Ishikawa (cell line): ENCODE measurements at regions not wholly inside any gene's neighbourhood (a gene's known extent, or its start where the extent isn't known, plus 50 kb on each side); places are given as distances from the start of the nearest gene placed in this dataset.

Experiments used
- CEBPB ChIP-seq: IDR thresholded peaks from 2 replicates; pipeline ENCODE4 v1.6.1; 2012
- CREB1 ChIP-seq: IDR thresholded peaks from 2 replicates; pipeline ENCODE4 v1.6.1; 2012; ENCODE audit warnings: low read depth
- EGR1 ChIP-seq: IDR thresholded peaks from 2 replicates; pipeline ENCODE4 v1.6.1; 2012
- EP300 ChIP-seq: IDR thresholded peaks from 2 replicates; pipeline ENCODE4 v1.6.1; 2012; ENCODE audit warnings: borderline replicate concordance
- FOXM1 ChIP-seq: IDR thresholded peaks from 2 replicates; pipeline ENCODE4 v1.6.1; 2012; ENCODE audit warnings: low read depth, borderline replicate concordance
- NFIC ChIP-seq: IDR thresholded peaks from 2 replicates; pipeline ENCODE4 v1.6.1; 2012
- RAD21 ChIP-seq: IDR thresholded peaks from 2 replicates; pipeline ENCODE4 v1.6.1; 2012; ENCODE audit warnings: low read depth
- REST ChIP-seq: IDR thresholded peaks from 2 replicates; pipeline ENCODE4 v1.6.1; 2012; ENCODE audit warnings: low read depth, mild to moderate bottlenecking
- TAF1 ChIP-seq: IDR thresholded peaks from 2 replicates; pipeline ENCODE4 v1.6.1; 2012; ENCODE audit warnings: low read depth, mild to moderate bottlenecking
- TCF12 ChIP-seq: IDR thresholded peaks from 2 replicates; pipeline ENCODE4 v1.6.1; 2012; ENCODE audit warnings: low read depth
- TEAD4 ChIP-seq: IDR thresholded peaks from 2 replicates; pipeline ENCODE4 v1.6.1; 2012
- USF1 ChIP-seq: IDR thresholded peaks from 2 replicates; pipeline ENCODE4 v1.6.1; 2012
- YY1 ChIP-seq: IDR thresholded peaks from 2 replicates; pipeline ENCODE4 v1.6.1; 2012; ENCODE audit warnings: low read depth
- ZBTB7A ChIP-seq: IDR thresholded peaks from 2 replicates; pipeline ENCODE4 v1.6.1; 2012; ENCODE audit warnings: low read depth
- TF ChIP-seq, protein P1 (sequence below): IDR thresholded peaks from 2 replicates; pipeline ENCODE4 v1.6.1; 2012

GRCh38 chr4:126242679-126243390 is 928.1 kb downstream of the FAT4 start:
- TF ChIP-seq, protein P1, sequence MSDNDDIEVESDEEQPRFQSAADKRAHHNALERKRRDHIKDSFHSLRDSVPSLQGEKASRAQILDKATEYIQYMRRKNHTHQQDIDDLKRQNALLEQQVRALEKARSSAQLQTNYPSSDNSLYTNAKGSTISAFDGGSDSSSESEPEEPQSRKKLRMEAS: no peak
- TF ChIP-seq NFIC: no peak
- TF ChIP-seq EP300: no peak
- TF ChIP-seq USF1: no peak
- TF ChIP-seq TAF1: no peak
- TF ChIP-seq CREB1: no peak
- TF ChIP-seq ZBTB7A: no peak
- no peak for TF ChIP-seq CEBPB
- TF ChIP-seq YY1: no peak

DNA sequence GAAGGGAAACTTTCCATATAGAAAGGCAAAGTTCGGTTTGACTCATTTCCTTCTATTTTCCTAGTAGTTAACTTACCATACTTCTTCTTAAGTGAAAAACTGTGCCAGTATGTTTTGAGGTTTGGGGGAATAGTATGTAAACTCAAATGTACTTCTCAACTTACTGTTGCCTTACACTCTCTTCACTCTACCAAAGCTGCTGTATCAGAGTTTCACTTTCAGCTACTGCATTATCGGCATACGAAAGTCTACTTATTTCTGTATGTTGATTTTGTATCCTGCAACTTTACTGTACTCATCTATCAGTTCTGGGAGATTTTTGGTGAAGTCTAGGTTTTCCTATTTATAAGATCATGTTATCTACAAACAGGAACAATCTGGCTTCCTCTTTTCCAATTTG is 932.7 kb downstream of the FAT4 start:
- TF ChIP-seq CEBPB: no peak
- TF ChIP-seq EP300: no peak
- no peak for TF ChIP-seq TAF1
- no peak for TF ChIP-seq TCF12
- TF ChIP-seq RAD21: no peak
- TF ChIP-seq CREB1: no peak
- no peak for TF ChIP-seq YY1
- no peak for TF ChIP-seq EGR1
- TF ChIP-seq TEAD4: no peak
- no peak for TF ChIP-seq FOXM1
- TF ChIP-seq ZBTB7A: no peak
- no peak for TF ChIP-seq NFIC
- TF ChIP-seq REST: no peak
- TF ChIP-seq, protein P1: no peak
- no peak for TF ChIP-seq USF1

DNA sequence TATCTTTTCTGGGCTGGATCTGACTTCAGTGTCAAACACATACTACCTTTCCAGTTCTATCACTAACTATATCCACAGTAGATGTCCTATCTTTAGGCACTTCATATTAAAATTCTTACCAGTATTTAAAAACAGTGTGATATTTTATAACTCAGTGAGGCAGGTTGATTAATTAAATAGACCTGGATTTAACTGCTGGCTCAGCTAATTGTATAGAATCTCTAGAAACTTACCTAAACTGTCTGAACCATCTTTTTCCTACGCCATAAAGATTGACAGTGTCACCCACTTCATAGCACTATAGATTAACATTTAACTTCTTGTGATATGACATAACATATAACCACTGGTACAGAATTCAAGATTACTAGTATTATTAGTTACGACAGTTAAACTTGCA is 935.3 kb downstream of the FAT4 start:
- no peak for TF ChIP-seq TCF12
- no peak for TF ChIP-seq TEAD4
- TF ChIP-seq TAF1: no peak
- TF ChIP-seq, protein P1: no peak
- no peak for TF ChIP-seq EGR1
- TF ChIP-seq CEBPB: no peak
- no peak for TF ChIP-seq RAD21
- TF ChIP-seq NFIC: no peak
- no peak for TF ChIP-seq YY1
- no peak for TF ChIP-seq USF1
- no peak for TF ChIP-seq CREB1
- no peak for TF ChIP-seq EP300
- TF ChIP-seq FOXM1: no peak
- TF ChIP-seq REST: no peak
- no peak for TF ChIP-seq ZBTB7A

GRCh38 chr4:126251169-126251568 is 936.4 kb downstream of the FAT4 start:
- no peak for TF ChIP-seq ZBTB7A
- TF ChIP-seq, protein P1: no peak
- TF ChIP-seq CREB1: no peak
- no peak for TF ChIP-seq USF1
- no peak for TF ChIP-seq EP300
- no peak for TF ChIP-seq TAF1
- TF ChIP-seq CEBPB: no peak
- TF ChIP-seq RAD21: no peak
- no peak for TF ChIP-seq YY1
- no peak for TF ChIP-seq REST
- TF ChIP-seq TEAD4: no peak
- no peak for TF ChIP-seq TCF12
- no peak for TF ChIP-seq NFIC
- TF ChIP-seq EGR1: no peak
- TF ChIP-seq FOXM1: no peak
